ENCODE measurements at regions not wholly inside any gene's neighbourhood (a gene's known extent, or its start where the extent isn't known, plus 50 kb on each side); places are given as distances from the start of the nearest gene placed in this dataset.

- DNase-seq = no peak
Observed at GRCh38 chr12:127642208-127642607, 624.8 kb upstream of the TMEM132C start.

- no peak for DNase-seq
Observed at GRCh38 chr12:127648321-127648720, 618.6 kb upstream of the TMEM132C start.

GRCh38 chr12:127649961-127650360, 617.0 kb upstream of the TMEM132C start:
- no peak for DNase-seq

GRCh38 chr12:127650626-127651025, 616.3 kb upstream of the TMEM132C start:
- no peak for DNase-seq

GRCh38 chr12:127652281-127652680, 614.7 kb upstream of the TMEM132C start:
- no peak for DNase-seq

GRCh38 chr12:127654383-127654985, 612.5 kb upstream of the TMEM132C start:
- DNase-seq = no peak

GRCh38 chr12:127655691-127656090, 611.3 kb upstream of the TMEM132C start:
- DNase-seq = no peak

- no peak for DNase-seq
Observed at GRCh38 chr12:127656266-127656665, 610.7 kb upstream of the TMEM132C start.

- DNase-seq = no peak
Observed at GRCh38 chr12:127657036-127657435, 609.9 kb upstream of the TMEM132C start.

GRCh38 chr12:127660961-127661360, 606.0 kb upstream of the TMEM132C start:
- no peak for DNase-seq

GRCh38 chr12:127663716-127664115, 603.3 kb upstream of the TMEM132C start:
- DNase-seq = no peak

GRCh38 chr12:127664901-127665300, 602.1 kb upstream of the TMEM132C start:
- DNase-seq = no peak

GRCh38 chr12:127667131-127667685, 599.8 kb upstream of the TMEM132C start:
- no peak for DNase-seq

GRCh38 chr12:127670294-127670693, 596.7 kb upstream of the TMEM132C start:
- DNase-seq = no peak

GRCh38 chr12:127670796-127671195, 596.2 kb upstream of the TMEM132C start:
- no peak for DNase-seq

- no peak for DNase-seq
Observed at GRCh38 chr12:127675936-127676335, 591.0 kb upstream of the TMEM132C start.

- peak; percentile 7 for DNase-seq
Observed at GRCh38 chr12:127677537-127678131, 589.3 kb upstream of the TMEM132C start.

- no peak for DNase-seq
Observed at GRCh38 chr12:127678945-127679344, 588.0 kb upstream of the TMEM132C start.

- DNase-seq = no peak
Observed at GRCh38 chr12:127680516-127680915, 586.5 kb upstream of the TMEM132C start.

GRCh38 chr12:127681151-127681754, 585.7 kb upstream of the TMEM132C start:
- DNase-seq = no peak

GRCh38 chr12:127685491-127685890, 581.5 kb upstream of the TMEM132C start:
- DNase-seq = no peak

GRCh38 chr12:127685931-127686330, 581.0 kb upstream of the TMEM132C start:
- DNase-seq = no peak

GRCh38 chr12:127687181-127687580, 579.8 kb upstream of the TMEM132C start:
- no peak for DNase-seq

- DNase-seq = no peak
Observed at GRCh38 chr12:127688906-127689428, 578.0 kb upstream of the TMEM132C start.

Data from DMS79 (cell line).